ENCODE measurements at regions not wholly inside any gene's neighbourhood (a gene's known extent, or its start where the extent isn't known, plus 50 kb on each side); places are given as distances from the start of the nearest gene placed in this dataset.

- no peaks in the 10 kb centered on the region for H3K9me3 ChIP-seq
- H3K4me3 ChIP-seq = no peak overlapping the region
- H3K27ac ChIP-seq = no peak overlapping the region
- no peaks in the 10 kb centered on the region for H3K4me1 ChIP-seq
- H3K36me3 ChIP-seq = no peaks in the 10 kb centered on the region
- DNase-seq (no peak), ATAC-seq (no peak)
- intact Hi-C loops (cut with DNase I) = no loop called here
- H3K27me3 ChIP-seq (ENCODE audit: low read depth) = no peaks in the 10 kb centered on the region
- TF ChIP-seq CTCF (IDR thresholded peaks at IDR 0.05) = no peak
Observed at GRCh38 chr11:80525663-80526405, 1085.0 kb upstream of the TENM4 start.

- Histone ChIP-seq H3K9me3 (no peaks in the 10 kb centered on the region), H3K4me1 (no peaks in the 10 kb centered on the region), H3K36me3 (no peaks in the 10 kb centered on the region), H3K27ac (no peak overlapping the region), H3K27me3 (ENCODE audit: low read depth) (no peaks in the 10 kb centered on the region), H3K4me3 (no peak overlapping the region)
- no peak for TF ChIP-seq CTCF (IDR thresholded peaks at IDR 0.05)
- ATAC-seq (no peak), DNase-seq (no peak)
- intact Hi-C loops (cut with DNase I) = no loop called here
Observed at GRCh38 chr11:80524349-80524748, 1083.5 kb upstream of the TENM4 start.

GRCh38 chr11:80523057-80523456 lies 1082.2 kb upstream of the TENM4 start:
- Histone ChIP-seq H3K4me3 (no peak overlapping the region), H3K4me1 (no peaks in the 10 kb centered on the region), H3K36me3 (no peaks in the 10 kb centered on the region), H3K27ac (no peak overlapping the region), H3K9me3 (no peaks in the 10 kb centered on the region), H3K27me3 (ENCODE audit: low read depth) (no peaks in the 10 kb centered on the region)
- ATAC-seq = no peak
- DNase-seq = no peak
- intact Hi-C loops (cut with DNase I) = no loop called here
- TF ChIP-seq CTCF (IDR thresholded peaks at IDR 0.05) = no peak

GRCh38 chr11:80521592-80521991 lies 1080.8 kb upstream of the TENM4 start:
- intact Hi-C loops (cut with DNase I) = no loop called here
- Histone ChIP-seq H3K9me3 (no peaks in the 10 kb centered on the region), H3K4me3 (no peak overlapping the region), H3K27ac (no peak overlapping the region), H3K36me3 (no peaks in the 10 kb centered on the region), H3K27me3 (ENCODE audit: low read depth) (no peaks in the 10 kb centered on the region), H3K4me1 (no peaks in the 10 kb centered on the region)
- no peak for TF ChIP-seq CTCF (IDR thresholded peaks at IDR 0.05)
- no peak for DNase-seq
- ATAC-seq = no peak

GRCh38 chr11:80520507-80520887 lies 1079.7 kb upstream of the TENM4 start:
- no peaks in the 10 kb centered on the region for H3K4me1 ChIP-seq
- DNase-seq (no peak), ATAC-seq (no peak)
- no peak overlapping the region for H3K27ac ChIP-seq
- no peaks in the 10 kb centered on the region for H3K9me3 ChIP-seq
- TF ChIP-seq CTCF (IDR thresholded peaks at IDR 0.05) = no peak
- no peak overlapping the region for H3K4me3 ChIP-seq
- H3K27me3 ChIP-seq (ENCODE audit: low read depth) = no peaks in the 10 kb centered on the region
- no peaks in the 10 kb centered on the region for H3K36me3 ChIP-seq
- intact Hi-C loops (cut with DNase I) = no loop called here

Measured in lower lobe of right lung (tissue), 2 donors.